NCI-H774 (cell line): ENCODE measurements at regions not wholly inside any gene's neighbourhood (a gene's known extent, or its start where the extent isn't known, plus 50 kb on each side); places are given as distances from the start of the nearest gene placed in this dataset.
"Not testable (repeated sequence)": the region's sequence is repeated elsewhere in the genome, so short reads cannot be mapped to it uniquely, and the experiment has no call there.

Experiments
- DNase-seq: peaks from one replicate; lab custom pipeline; 2025; lab: John Stamatoyannopoulos, UW

GRCh38 chr18:39134255-39134654 is 1568.7 kb upstream of the CELF4 start:
- no peak for DNase-seq

GRCh38 chr18:39127538-39127937 is 1561.9 kb upstream of the CELF4 start:
- not testable (repeated sequence) for DNase-seq

- no peak for DNase-seq
Observed at GRCh38 chr18:39113790-39114189, 1548.2 kb upstream of the CELF4 start.

- no peak for DNase-seq
Observed at GRCh38 chr18:39105104-39105503, 1539.5 kb upstream of the CELF4 start.

- DNase-seq = no peak
Observed at GRCh38 chr18:39072970-39073369, 1507.4 kb upstream of the CELF4 start.

GRCh38 chr18:39062426-39062825 is 1496.8 kb upstream of the CELF4 start:
- DNase-seq = no peak

GRCh38 chr18:39058386-39059000 is 1492.9 kb upstream of the CELF4 start:
- DNase-seq = no peak

- DNase-seq = no peak
Observed at GRCh38 chr18:39057423-39058064, 1491.9 kb upstream of the CELF4 start.

GRCh38 chr18:39053571-39053970 is 1488.0 kb upstream of the CELF4 start:
- DNase-seq = peak; percentile 29

GRCh38 chr18:39051013-39051412 is 1485.4 kb upstream of the CELF4 start:
- DNase-seq = no peak

GRCh38 chr18:39039813-39040212 is 1474.2 kb upstream of the CELF4 start:
- DNase-seq = no peak

- peak; percentile 88 for DNase-seq
Observed at GRCh38 chr18:39037925-39038324, 1472.3 kb upstream of the CELF4 start.

GRCh38 chr18:39033312-39033711 is 1467.7 kb upstream of the CELF4 start:
- DNase-seq = no peak

GRCh38 chr18:39031647-39032046 is 1466.0 kb upstream of the CELF4 start:
- DNase-seq = no peak

GRCh38 chr18:39030124-39030655 is 1464.6 kb upstream of the CELF4 start:
- no peak for DNase-seq

- DNase-seq = no peak
Observed at GRCh38 chr18:39025531-39025930, 1459.9 kb upstream of the CELF4 start.

- DNase-seq = peak; percentile 37
Observed at GRCh38 chr18:39019989-39020388, 1454.4 kb upstream of the CELF4 start.

GRCh38 chr18:39007031-39007902 is 1441.7 kb upstream of the CELF4 start:
- DNase-seq = no peak

- DNase-seq = no peak
Observed at GRCh38 chr18:38996056-38996455, 1430.5 kb upstream of the CELF4 start.

GRCh38 chr18:38993342-38993741 is 1427.7 kb upstream of the CELF4 start:
- DNase-seq = no peak

GRCh38 chr18:38984968-38985367 is 1419.4 kb upstream of the CELF4 start:
- no peak for DNase-seq

GRCh38 chr18:38982072-38982471 is 1416.5 kb upstream of the CELF4 start:
- no peak for DNase-seq

GRCh38 chr18:38981389-38981788 is 1415.8 kb upstream of the CELF4 start:
- no peak for DNase-seq
